Panc1 (cell line): ENCODE measurements at regions not wholly inside any gene's neighbourhood (a gene's known extent, or its start where the extent isn't known, plus 50 kb on each side); places are given as distances from the start of the nearest gene placed in this dataset.

Experiments used
- ATAC-seq: fragments of 200-7000 bp; cut with Tn5 transposase; 2 replicates; pipeline ENCODE4 v1.9.1; 2020; ENCODE audit warnings: mild to moderate bottlenecking, moderate library complexity
- BruUV-seq: library from RNA; stranded (reverse); fragments of 400-500 nt; replicated peaks from 2 replicates; lab custom pipeline; 2021; lab: Mats Ljungman, UMichigan
- CTCF ChIA-PET: fragments of 300-600 bp; sonication (Branson Sonifier 250); formaldehyde crosslinking; loops from one replicate; lab custom pipeline; 2022; ENCODE audit warnings: antibody characterized with exemption; lab: Charles Lee
- POLR2A ChIA-PET: fragments of 300-600 bp; sonication (Branson Sonifier 250); formaldehyde crosslinking; loops from one replicate; lab custom pipeline; 2022; ENCODE audit warnings: antibody characterized with exemption; lab: Charles Lee
- DNase-seq: peaks from one replicate; pipeline ENCODE4 v3.0.0-alpha.2; 2010; ENCODE audit warnings: low read depth, low spot score
- H3K27ac ChIP-seq: 2 replicates; pipeline ENCODE4 v1.5.1; 2011; ENCODE audit warnings: mild to moderate bottlenecking, low read length, inconsistent platforms
- H3K27me3 ChIP-seq: fragments of 200-500 bp; sonication (Bioruptor generic); 2 replicates; pipeline ENCODE4 v1.6.0; 2014; ENCODE audit warnings: low read length, inconsistent platforms; ENCODE audit not compliant: control insufficient read depth, insufficient read depth
- H3K36me3 ChIP-seq: fragments of 200-500 bp; sonication (Bioruptor generic); 2 replicates; pipeline ENCODE4 v1.5.1; 2014; ENCODE audit warnings: inconsistent platforms, mild to moderate bottlenecking, low read length, moderate library complexity; ENCODE audit not compliant: control insufficient read depth, insufficient read depth
- H3K4me1 ChIP-seq: 2 replicates; pipeline ENCODE4 v1.5.1; 2011; ENCODE audit warnings: inconsistent platforms, mild to moderate bottlenecking, low read length, moderate library complexity; ENCODE audit not compliant: control insufficient read depth, insufficient read depth
- H3K4me3 ChIP-seq, 2 experiments: 2 replicates each; pipeline ENCODE4 v1.5.1; 2011 to 2012; ENCODE audit warnings: low read depth in 2 of 2, low read length in 2 of 2, mild to moderate bottlenecking in 2 of 2, inconsistent platforms in 1 of 2, moderate library complexity in 1 of 2
- H3K9me3 ChIP-seq: fragments of 200-500 bp; sonication (Bioruptor generic); 2 replicates; pipeline ENCODE4 v1.5.1; 2014; ENCODE audit warnings: low read depth, mild to moderate bottlenecking, inconsistent platforms, low read length, moderate library complexity; ENCODE audit not compliant: control insufficient read depth, insufficient read depth
- POLR2AphosphoS5 ChIP-seq: IDR thresholded peaks from 2 replicates; pipeline ENCODE4 v1.6.1; 2012; ENCODE audit warnings: mild to moderate bottlenecking, low read depth, low read length, moderate library complexity
- SIN3A ChIP-seq: IDR thresholded peaks from 2 replicates; pipeline ENCODE4 v1.6.1; 2012; ENCODE audit warnings: low read depth, mild to moderate bottlenecking, low read length, moderate library complexity, borderline replicate concordance; ENCODE audit not compliant: insufficient read depth
- TCF7L2 ChIP-seq: IDR thresholded peaks from 2 replicates; pipeline ENCODE4 v1.6.1; 2011; ENCODE audit warnings: mild to moderate bottlenecking, low read depth, low read length, inconsistent platforms
- in situ Hi-C: cut with HindIII; loops from 2 replicates; pipeline ENCODE4 v1.10.0; 2016; ENCODE audit warnings: low sequenced_read_pairs, low pct_unique_long_range_greater_than_20kb
- intact Hi-C: fragments of 100-400 bp; cut with micrococcal nuclease; formaldehyde crosslinking; loops from one replicate; pipeline ENCODE4 v1.10.0; 2022; ENCODE audit not compliant: unreplicated experiment
- TF ChIP-seq, protein P1 (sequence below), 2 experiments: IDR thresholded peaks; 2 replicates each; pipeline ENCODE4 v1.6.1; 2011 to 2012; ENCODE audit warnings: low read depth in 2 of 2, control low read depth in 1 of 2, low read length in 1 of 2, mild to moderate bottlenecking in 1 of 2, moderate library complexity in 1 of 2; ENCODE audit not compliant: insufficient read depth in 1 of 2
- TF ChIP-seq, protein P2 (sequence below): fragments of 450-650 bp; IDR thresholded peaks from 2 replicates; pipeline ENCODE4 v1.5.1; 2017; ENCODE audit warnings: mild to moderate bottlenecking

DNA sequence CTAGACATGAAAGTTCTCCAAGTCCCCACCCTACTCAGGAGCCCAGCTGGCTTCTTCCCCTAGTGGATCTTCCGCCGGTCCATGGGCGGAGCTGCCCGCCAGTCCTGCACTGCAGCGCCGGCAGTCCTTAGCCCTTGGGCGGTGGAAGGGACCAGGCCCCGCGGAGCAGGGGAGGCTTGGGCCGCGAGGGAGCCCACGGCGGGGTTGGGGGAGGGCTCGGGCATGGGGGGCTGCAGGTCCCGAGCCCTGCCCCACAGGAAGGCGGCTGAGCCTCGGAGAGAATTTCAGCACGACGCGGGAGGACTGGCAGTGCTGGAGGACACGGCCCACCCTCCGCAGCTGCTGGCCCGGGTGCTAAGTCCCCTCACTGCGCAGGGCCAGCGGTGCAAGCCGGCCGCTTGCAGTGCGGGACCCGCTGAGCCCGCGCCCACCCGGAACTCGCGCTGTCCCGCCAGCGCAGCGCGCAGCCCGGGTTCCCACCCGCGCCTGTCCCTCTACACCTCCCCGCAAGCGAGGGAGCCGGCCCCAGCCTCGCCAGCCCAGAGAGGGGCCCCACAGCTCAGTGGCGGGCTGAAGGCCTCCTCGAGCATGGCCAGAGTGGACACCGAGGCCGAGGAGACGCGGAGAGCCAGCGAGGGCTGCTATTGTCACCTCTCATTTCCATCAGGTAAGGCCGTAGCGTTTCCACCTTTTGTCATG is 1398.6 kb downstream of the MRPL39 start:
- no peak for TF ChIP-seq SIN3A
- in situ Hi-C loops (no loop called here), intact Hi-C loops (no loop called here)
- BruUV-seq = no TSS peak
- ChIA-PET CTCF (no interaction called here), POLR2A (no interaction called here)
- Histone ChIP-seq H3K27me3 (no peaks in the 10 kb centered on the region), H3K36me3 (no peaks in the 10 kb centered on the region), H3K9me3 (no peaks in the 10 kb centered on the region), H3K27ac (no peak overlapping the region), H3K4me1 (no peaks in the 10 kb centered on the region), H3K4me3 (no peak overlapping the region)
- no peak for ATAC-seq
- DNase-seq = no peak

DNA sequence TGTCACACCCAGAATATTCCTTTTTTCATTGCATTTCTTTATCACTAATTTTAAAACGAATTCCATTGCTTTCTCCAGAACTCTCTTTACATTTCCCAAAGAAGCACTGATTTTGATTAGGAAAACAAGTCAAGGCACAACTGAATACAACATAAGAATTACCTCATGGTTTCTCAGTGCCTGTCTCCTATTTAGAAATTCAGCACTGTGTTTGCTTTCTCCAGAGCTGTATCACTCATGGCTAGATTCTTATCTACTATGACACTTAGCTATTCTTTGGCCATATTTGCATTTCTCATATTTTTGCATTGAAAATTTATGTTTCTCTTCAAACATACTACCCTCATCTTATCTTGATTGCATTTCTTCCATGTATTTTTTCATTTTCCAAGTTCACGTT is 1402.0 kb downstream of the MRPL39 start:
- Histone ChIP-seq H3K36me3 (no peaks in the 10 kb centered on the region), H3K4me3 (no peak overlapping the region), H3K4me1 (no peaks in the 10 kb centered on the region), H3K27ac (no peak overlapping the region), H3K9me3 (no peaks in the 10 kb centered on the region), H3K27me3 (no peaks in the 10 kb centered on the region)
- no peak for ATAC-seq
- no peak for DNase-seq
- intact Hi-C loops = no loop called here
- no peak for TF ChIP-seq POLR2AphosphoS5
- TF ChIP-seq SIN3A = no peak
- TF ChIP-seq, protein P1, sequence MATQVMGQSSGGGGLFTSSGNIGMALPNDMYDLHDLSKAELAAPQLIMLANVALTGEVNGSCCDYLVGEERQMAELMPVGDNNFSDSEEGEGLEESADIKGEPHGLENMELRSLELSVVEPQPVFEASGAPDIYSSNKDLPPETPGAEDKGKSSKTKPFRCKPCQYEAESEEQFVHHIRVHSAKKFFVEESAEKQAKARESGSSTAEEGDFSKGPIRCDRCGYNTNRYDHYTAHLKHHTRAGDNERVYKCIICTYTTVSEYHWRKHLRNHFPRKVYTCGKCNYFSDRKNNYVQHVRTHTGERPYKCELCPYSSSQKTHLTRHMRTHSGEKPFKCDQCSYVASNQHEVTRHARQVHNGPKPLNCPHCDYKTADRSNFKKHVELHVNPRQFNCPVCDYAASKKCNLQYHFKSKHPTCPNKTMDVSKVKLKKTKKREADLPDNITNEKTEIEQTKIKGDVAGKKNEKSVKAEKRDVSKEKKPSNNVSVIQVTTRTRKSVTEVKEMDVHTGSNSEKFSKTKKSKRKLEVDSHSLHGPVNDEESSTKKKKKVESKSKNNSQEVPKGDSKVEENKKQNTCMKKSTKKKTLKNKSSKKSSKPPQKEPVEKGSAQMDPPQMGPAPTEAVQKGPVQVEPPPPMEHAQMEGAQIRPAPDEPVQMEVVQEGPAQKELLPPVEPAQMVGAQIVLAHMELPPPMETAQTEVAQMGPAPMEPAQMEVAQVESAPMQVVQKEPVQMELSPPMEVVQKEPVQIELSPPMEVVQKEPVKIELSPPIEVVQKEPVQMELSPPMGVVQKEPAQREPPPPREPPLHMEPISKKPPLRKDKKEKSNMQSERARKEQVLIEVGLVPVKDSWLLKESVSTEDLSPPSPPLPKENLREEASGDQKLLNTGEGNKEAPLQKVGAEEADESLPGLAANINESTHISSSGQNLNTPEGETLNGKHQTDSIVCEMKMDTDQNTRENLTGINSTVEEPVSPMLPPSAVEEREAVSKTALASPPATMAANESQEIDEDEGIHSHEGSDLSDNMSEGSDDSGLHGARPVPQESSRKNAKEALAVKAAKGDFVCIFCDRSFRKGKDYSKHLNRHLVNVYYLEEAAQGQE (IDR thresholded peaks at IDR 0.05; ENCODE audit: insufficient read depth in 1 of 2, low read depth in 2 of 2, low read length in 1 of 2) = no peak
- TF ChIP-seq, protein P2, sequence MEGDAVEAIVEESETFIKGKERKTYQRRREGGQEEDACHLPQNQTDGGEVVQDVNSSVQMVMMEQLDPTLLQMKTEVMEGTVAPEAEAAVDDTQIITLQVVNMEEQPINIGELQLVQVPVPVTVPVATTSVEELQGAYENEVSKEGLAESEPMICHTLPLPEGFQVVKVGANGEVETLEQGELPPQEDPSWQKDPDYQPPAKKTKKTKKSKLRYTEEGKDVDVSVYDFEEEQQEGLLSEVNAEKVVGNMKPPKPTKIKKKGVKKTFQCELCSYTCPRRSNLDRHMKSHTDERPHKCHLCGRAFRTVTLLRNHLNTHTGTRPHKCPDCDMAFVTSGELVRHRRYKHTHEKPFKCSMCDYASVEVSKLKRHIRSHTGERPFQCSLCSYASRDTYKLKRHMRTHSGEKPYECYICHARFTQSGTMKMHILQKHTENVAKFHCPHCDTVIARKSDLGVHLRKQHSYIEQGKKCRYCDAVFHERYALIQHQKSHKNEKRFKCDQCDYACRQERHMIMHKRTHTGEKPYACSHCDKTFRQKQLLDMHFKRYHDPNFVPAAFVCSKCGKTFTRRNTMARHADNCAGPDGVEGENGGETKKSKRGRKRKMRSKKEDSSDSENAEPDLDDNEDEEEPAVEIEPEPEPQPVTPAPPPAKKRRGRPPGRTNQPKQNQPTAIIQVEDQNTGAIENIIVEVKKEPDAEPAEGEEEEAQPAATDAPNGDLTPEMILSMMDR = no peak
- TF ChIP-seq TCF7L2 = no peak
- CTCF ChIA-PET = no interaction called here
- POLR2A ChIA-PET = no interaction called here
- no TSS peak for BruUV-seq
- in situ Hi-C loops = no loop called here

DNA sequence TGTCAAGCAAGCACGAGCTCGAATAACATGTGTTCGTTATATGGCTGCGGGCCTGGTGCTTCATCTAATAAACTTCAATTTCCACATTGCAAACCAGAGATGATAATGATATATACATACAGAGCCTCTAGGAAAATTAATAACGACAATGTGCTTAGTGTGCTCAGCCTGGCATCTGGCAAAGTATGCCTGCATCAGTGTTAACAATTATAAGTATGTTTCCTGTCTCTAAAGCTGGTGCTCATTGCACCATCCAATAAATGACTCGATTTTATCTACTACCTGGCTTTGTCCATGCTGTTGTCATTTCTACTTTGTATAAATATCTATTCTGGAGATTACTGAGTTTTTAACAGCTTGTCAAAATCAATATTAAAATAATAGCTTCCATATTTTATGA is 1402.6 kb downstream of the MRPL39 start:
- Histone ChIP-seq H3K4me3 (no peak overlapping the region), H3K36me3 (no peaks in the 10 kb centered on the region), H3K27me3 (no peaks in the 10 kb centered on the region), H3K27ac (no peak overlapping the region), H3K9me3 (no peaks in the 10 kb centered on the region), H3K4me1 (no peaks in the 10 kb centered on the region)
- intact Hi-C loops (no loop called here), in situ Hi-C loops (no loop called here)
- no peak for DNase-seq
- CTCF ChIA-PET = no interaction called here
- POLR2A ChIA-PET = no interaction called here
- TF ChIP-seq, protein P1 (IDR thresholded peaks at IDR 0.05; ENCODE audit: insufficient read depth in 1 of 2, low read depth in 2 of 2, low read length in 1 of 2) = no peak
- no peak for TF ChIP-seq TCF7L2
- TF ChIP-seq POLR2AphosphoS5 = no peak
- TF ChIP-seq, protein P2 = no peak
- no peak for TF ChIP-seq SIN3A
- ATAC-seq = no peak
- no TSS peak for BruUV-seq
